HepG2 (cell line): ENCODE measurements at regions not wholly inside any gene's neighbourhood (a gene's known extent, or its start where the extent isn't known, plus 50 kb on each side); places are given as distances from the start of the nearest gene placed in this dataset.

Experiments used
- ATAC-seq: fragments of 200-7000 bp; cut with Tn5 transposase; 3 replicates; pipeline ENCODE4 v1.9.1; 2020; ENCODE audit warnings: mild to moderate bottlenecking, moderate library complexity
- BruUV-seq: library from RNA; stranded (reverse); fragments of 400-500 nt; replicated peaks from 2 replicates; lab custom pipeline; 2021; lab: Mats Ljungman, UMichigan
- CTCF ChIA-PET: fragments of 300-600 bp; formaldehyde crosslinking; extraction: SDS; loops from one replicate; lab custom pipeline; 2021; ENCODE audit warnings: low total read pairs, inconsistent platforms, low intra/inter-chr PET ratio; lab: Yijun Ruan, JAX
- POLR2A ChIA-PET: fragments of 350-600 bp; sonication (Branson Sonifier 250); formaldehyde crosslinking; loops from one replicate; lab custom pipeline; 2020; ENCODE audit warnings: antibody characterized with exemption, inconsistent platforms; lab: Yijun Ruan, JAX
- DNase-seq: peaks from one replicate; pipeline ENCODE4 v3.0.0-alpha.2; 2015; ENCODE audit warnings: low spot score
- FAIRE-seq: peaks from 3 replicates; lab custom pipeline; 2011; peaks lifted over from hg19 to GRCh38; lab: Jason Lieb, UNC
- H2AFZ ChIP-seq: one replicate; pipeline ENCODE4 v1.6.1; 2011; ENCODE audit warnings: low read length, inconsistent platforms
- H3K27ac ChIP-seq: fragments of 300-600 bp; 3 replicates; pipeline ENCODE4 v1.8.0; 2011; ENCODE audit warnings: mixed run types, mild to moderate bottlenecking, mixed read lengths, low read length, inconsistent platforms; ENCODE audit not compliant: insufficient read depth; ENCODE audit errors: extremely low read length
- H3K27me3 ChIP-seq, 2 experiments: fragments of 200-600 bp in 1 of 2; 2 replicates in 1 of 2; 3 replicates in 1 of 2; pipeline versions ENCODE4 v1.6.0 to v1.8.0; 2011; ENCODE audit warnings: low read length in 2 of 2, mild to moderate bottlenecking in 2 of 2, moderate library complexity in 2 of 2, inconsistent platforms in 1 of 2; ENCODE audit not compliant: insufficient read depth in 2 of 2, control insufficient read depth in 1 of 2
- H3K36me3 ChIP-seq, 2 experiments: fragments of 200-600 bp in 1 of 2; replicated peaks in 1 of 2; 2 replicates in 1 of 2; 3 replicates in 1 of 2; pipeline versions ENCODE4 v1.5.1 to v1.8.0; 2011; ENCODE audit warnings: low read length in 2 of 2, inconsistent platforms in 1 of 2; ENCODE audit not compliant: insufficient read depth in 2 of 2, control insufficient read depth in 1 of 2
- H3K4me1 ChIP-seq: 2 replicates; pipeline ENCODE4 v1.5.1; 2012; ENCODE audit warnings: low read length, inconsistent platforms; ENCODE audit not compliant: insufficient read depth
- H3K4me2 ChIP-seq: 2 replicates; pipeline ENCODE4 v1.6.0; 2011; ENCODE audit warnings: low read depth, low read length, inconsistent platforms
- H3K4me3 ChIP-seq, 3 experiments: fragments of 200-600 bp in 1 of 3; sonication (generic), shearing (Covaris generic) in 1 of 3; replicated peaks in 1 of 3; 2 replicates each; pipeline ENCODE4 v1.5.1; 2011 to 2016; ENCODE audit warnings: low read length in 3 of 3, inconsistent platforms in 2 of 3, low read depth in 2 of 3, mild to moderate bottlenecking in 2 of 3, control low read depth in 1 of 3, mixed read lengths in 1 of 3; ENCODE audit not compliant: insufficient read depth in 1 of 3
- H3K79me2 ChIP-seq: one replicate; pipeline ENCODE4 v1.6.1; 2011; ENCODE audit warnings: low read length, inconsistent platforms; ENCODE audit not compliant: insufficient read depth
- H3K9ac ChIP-seq: 2 replicates; pipeline ENCODE4 v1.6.0; 2011; ENCODE audit warnings: mild to moderate bottlenecking, low read depth, low read length, inconsistent platforms; ENCODE audit not compliant: insufficient read depth
- H3K9me3 ChIP-seq: 2 replicates; pipeline ENCODE4 v1.5.1; 2012; ENCODE audit warnings: mild to moderate bottlenecking, low read length
- H4K20me1 ChIP-seq: 2 replicates; pipeline ENCODE4 v1.6.0; 2011; ENCODE audit warnings: inconsistent platforms, mild to moderate bottlenecking, low read length, moderate library complexity; ENCODE audit not compliant: insufficient read depth
- CBX1 ChIP-seq: IDR thresholded peaks from one replicate; pipeline ENCODE4 v1.6.1; 2016; ENCODE audit warnings: antibody characterized with exemption, low read depth
- ESRRA ChIP-seq: sonication (generic); formaldehyde crosslinking; IDR thresholded peaks from 2 replicates; pipeline ENCODE4 v1.5.1; 2020; ENCODE audit warnings: mild to moderate bottlenecking, low read depth, missing genetic modification reagents
- FLYWCH1 ChIP-seq: sonication (generic); formaldehyde crosslinking; IDR thresholded peaks from 2 replicates; pipeline ENCODE4 v1.8.1; 2023; ENCODE audit warnings: mild to moderate bottlenecking, missing genetic modification reagents
- KLF16 ChIP-seq, 2 experiments: sonication (generic) in 1 of 2; formaldehyde crosslinking in 1 of 2; IDR thresholded peaks; 2 replicates each; pipeline versions ENCODE4 v1.6.1 to v1.8.0; 2016 to 2023; ENCODE audit warnings: missing genetic modification reagents in 2 of 2, missing compliant biosample characterization in 1 of 2
- ZFP90 ChIP-seq: sonication (generic); formaldehyde crosslinking; IDR thresholded peaks from 2 replicates; pipeline ENCODE4 v1.8.0; 2022; ENCODE audit warnings: missing genetic modification reagents, mild to moderate bottlenecking, inconsistent platforms, borderline replicate concordance
- ZNF335 ChIP-seq: sonication (generic); formaldehyde crosslinking; IDR thresholded peaks from 2 replicates; pipeline ENCODE4 v1.4.0; 2020; ENCODE audit warnings: missing genetic modification reagents
- ZNF672 ChIP-seq: sonication (generic); formaldehyde crosslinking; IDR thresholded peaks from 2 replicates; pipeline ENCODE4 v1.8.1; 2022; ENCODE audit warnings: missing genetic modification reagents
- ZNF7 ChIP-seq: IDR thresholded peaks from 2 replicates; pipeline ENCODE4 v1.6.1; 2016; ENCODE audit warnings: missing biosample characterization, missing genetic modification reagents
- ZNF784 ChIP-seq: sonication (generic); formaldehyde crosslinking; IDR thresholded peaks from 2 replicates; pipeline ENCODE4 v1.5.1; 2020; ENCODE audit warnings: missing genetic modification reagents, mild to moderate bottlenecking, borderline replicate concordance
- ZSCAN29 ChIP-seq: sonication (generic); formaldehyde crosslinking; conservative IDR thresholded peaks from 2 replicates; pipeline ENCODE4 v1.4.0; 2020; ENCODE audit warnings: mild to moderate bottlenecking, missing genetic modification reagents
- WGBS: methylation state at CpG from one replicate; pipeline ENCODE4 v1.1.6; 2017; ENCODE audit warnings: low lambda C conversion rate; 5-methylcytosine and 5-hydroxymethylcytosine counted together
- in situ Hi-C: cut with HindIII; loops from 2 replicates; pipeline ENCODE4 v1.10.0; 2017; ENCODE audit warnings: low pct_unique_long_range_greater_than_20kb; ENCODE audit not compliant: extremely low pct_ligation_motif_present
- intact Hi-C: fragments of 100-400 bp; cut with micrococcal nuclease; formaldehyde crosslinking; loops from one replicate; pipeline ENCODE4 v1.10.0; 2022; ENCODE audit not compliant: unreplicated experiment

DNA sequence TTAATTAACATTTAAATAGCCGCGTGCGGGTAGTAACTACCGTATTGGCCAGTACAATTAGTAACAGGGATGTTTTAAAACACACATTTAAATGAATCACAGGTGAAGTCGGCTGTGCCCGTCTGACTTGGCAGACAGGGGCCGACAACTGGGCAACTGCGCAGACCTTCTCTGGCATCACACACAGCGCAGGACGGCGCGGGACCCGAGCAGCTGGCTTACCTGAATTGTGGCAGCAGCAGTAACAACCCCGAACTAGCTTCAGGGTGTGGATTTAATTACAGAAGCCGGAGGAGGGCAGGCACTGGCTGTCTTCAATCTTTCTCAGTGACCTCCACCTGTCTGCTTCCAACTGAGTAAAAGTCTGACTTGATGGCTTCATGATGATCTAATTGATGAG, 91.7 kb downstream of the DACT2 start:
- no peaks in the 10 kb centered on the region for H4K20me1 ChIP-seq
- no peaks in the 10 kb centered on the region for H3K9me3 ChIP-seq
- FAIRE-seq = no peak
- no peaks in the 10 kb centered on the region for H3K79me2 ChIP-seq
- in situ Hi-C loops (no loop called here), intact Hi-C loops (loop anchor here (2.0 kb wide), 1 partner anchor 47 kb away; no protein-coding TSS in a partner anchor)
- no peak for TF ChIP-seq ESRRA
- ATAC-seq = no peak
- H3K4me3 ChIP-seq = no peak overlapping the region
- no peak overlapping the region for H2AFZ ChIP-seq
- no peak overlapping the region for H3K27ac ChIP-seq
- no TSS peak for BruUV-seq
- peaks cover 29% of the 10 kb centered on the region for H3K4me1 ChIP-seq
- no peak for DNase-seq
- no peaks in the 10 kb centered on the region for H3K36me3 ChIP-seq
- 91% methylated on average over 15 of the region's 15 CpGs for WGBS
- H3K4me2 ChIP-seq = no peak overlapping the region
- CTCF ChIA-PET = no interaction called here
- H3K27me3 ChIP-seq = peaks cover 6 to 38% of the 10 kb centered on the region in 2 experiments; a peak in 4 of 5 replicates
- no peak overlapping the region for H3K9ac ChIP-seq
- POLR2A ChIA-PET = no interaction called here

DNA sequence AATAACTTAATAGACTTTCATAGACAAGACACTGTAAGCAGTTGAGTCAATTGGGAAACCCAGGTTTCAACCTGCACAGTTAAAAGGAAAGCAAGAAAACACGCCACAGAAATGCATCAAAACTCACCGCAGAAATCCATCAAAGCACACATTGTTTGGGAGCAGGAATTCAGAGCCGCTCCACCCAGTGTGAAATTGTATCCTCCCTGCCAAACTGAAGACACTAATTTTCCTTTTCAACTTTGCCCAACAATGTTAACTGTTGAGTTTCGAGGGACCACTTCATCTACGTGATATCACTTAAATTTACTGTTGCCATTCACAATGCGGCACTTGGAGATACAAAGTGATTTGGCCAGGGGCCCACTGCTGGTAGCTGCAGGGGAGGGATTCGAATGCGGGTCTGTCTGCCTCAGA, 92.7 kb downstream of the DACT2 start:
- CTCF ChIA-PET = no interaction called here

More for the DNA sequence above, 92.7 kb downstream of the DACT2 start:
- no peak for ATAC-seq
- intact Hi-C loops = loop anchor here (2.0 kb wide), 1 partner anchor 48 kb away; no protein-coding TSS in a partner anchor
- peak; percentile 41 for DNase-seq
- no peak overlapping the region for H3K27ac ChIP-seq
- POLR2A ChIA-PET = no interaction called here
- in situ Hi-C loops = no loop called here
- no peak overlapping the region for H3K9ac ChIP-seq
- no peak overlapping the region for H3K4me3 ChIP-seq
- 33% methylated on average over 8 of the region's 8 CpGs for WGBS
- no TSS peak for BruUV-seq
- no peak overlapping the region for H2AFZ ChIP-seq
- H3K4me2 ChIP-seq = peak overlapping the region; percentile 16; the same call in 1 of the 2 replicates
- no peaks in the 10 kb centered on the region for H3K9me3 ChIP-seq
- TF ChIP-seq KLF16 (CRISPR knock-in tag; IDR thresholded peaks at IDR 0.05) (no peak), ZNF7 (no peak), ZNF672 (CRISPR knock-in tag) (no peak), ZNF335 (CRISPR knock-in tag) (no peak), ZNF784 (no peak), FLYWCH1 (no peak), ZFP90 (no peak), ZSCAN29 (CRISPR knock-in tag) (no peak), CBX1 (no peak)
- H3K36me3 ChIP-seq = no peaks in the 10 kb centered on the region
- H3K4me1 ChIP-seq = peaks cover 21% of the 10 kb centered on the region
- H3K27me3 ChIP-seq = peaks cover 6 to 43% of the 10 kb centered on the region in 2 experiments; a peak in 4 of 5 replicates
- no peaks in the 10 kb centered on the region for H3K79me2 ChIP-seq
- FAIRE-seq = peak; percentile 51
- H4K20me1 ChIP-seq = no peaks in the 10 kb centered on the region
